ENCODE measurements at regions not wholly inside any gene's neighbourhood (a gene's known extent, or its start where the extent isn't known, plus 50 kb on each side); places are given as distances from the start of the nearest gene placed in this dataset.

DNA sequence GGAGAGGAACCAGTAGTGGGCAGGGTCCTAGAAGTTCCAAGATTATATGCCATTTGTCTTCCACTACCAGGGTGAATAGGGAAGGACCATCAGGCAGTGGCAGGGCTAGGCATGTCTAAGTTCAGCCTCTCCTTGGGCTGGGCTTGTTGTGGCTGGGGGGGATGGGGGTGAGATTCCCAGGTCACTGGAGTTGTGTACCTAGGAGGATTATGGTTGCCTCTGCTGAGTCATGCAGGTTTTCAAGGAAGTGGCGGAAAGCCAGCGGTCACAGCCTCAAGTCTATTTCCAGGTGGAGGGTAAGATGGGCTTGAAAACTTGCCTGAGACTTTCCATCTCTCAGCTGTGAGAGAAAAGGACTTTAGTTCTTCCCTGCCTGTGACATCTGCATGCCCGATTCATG is 1407.1 kb downstream of the SI start:
- TF ChIP-seq, protein P1, sequence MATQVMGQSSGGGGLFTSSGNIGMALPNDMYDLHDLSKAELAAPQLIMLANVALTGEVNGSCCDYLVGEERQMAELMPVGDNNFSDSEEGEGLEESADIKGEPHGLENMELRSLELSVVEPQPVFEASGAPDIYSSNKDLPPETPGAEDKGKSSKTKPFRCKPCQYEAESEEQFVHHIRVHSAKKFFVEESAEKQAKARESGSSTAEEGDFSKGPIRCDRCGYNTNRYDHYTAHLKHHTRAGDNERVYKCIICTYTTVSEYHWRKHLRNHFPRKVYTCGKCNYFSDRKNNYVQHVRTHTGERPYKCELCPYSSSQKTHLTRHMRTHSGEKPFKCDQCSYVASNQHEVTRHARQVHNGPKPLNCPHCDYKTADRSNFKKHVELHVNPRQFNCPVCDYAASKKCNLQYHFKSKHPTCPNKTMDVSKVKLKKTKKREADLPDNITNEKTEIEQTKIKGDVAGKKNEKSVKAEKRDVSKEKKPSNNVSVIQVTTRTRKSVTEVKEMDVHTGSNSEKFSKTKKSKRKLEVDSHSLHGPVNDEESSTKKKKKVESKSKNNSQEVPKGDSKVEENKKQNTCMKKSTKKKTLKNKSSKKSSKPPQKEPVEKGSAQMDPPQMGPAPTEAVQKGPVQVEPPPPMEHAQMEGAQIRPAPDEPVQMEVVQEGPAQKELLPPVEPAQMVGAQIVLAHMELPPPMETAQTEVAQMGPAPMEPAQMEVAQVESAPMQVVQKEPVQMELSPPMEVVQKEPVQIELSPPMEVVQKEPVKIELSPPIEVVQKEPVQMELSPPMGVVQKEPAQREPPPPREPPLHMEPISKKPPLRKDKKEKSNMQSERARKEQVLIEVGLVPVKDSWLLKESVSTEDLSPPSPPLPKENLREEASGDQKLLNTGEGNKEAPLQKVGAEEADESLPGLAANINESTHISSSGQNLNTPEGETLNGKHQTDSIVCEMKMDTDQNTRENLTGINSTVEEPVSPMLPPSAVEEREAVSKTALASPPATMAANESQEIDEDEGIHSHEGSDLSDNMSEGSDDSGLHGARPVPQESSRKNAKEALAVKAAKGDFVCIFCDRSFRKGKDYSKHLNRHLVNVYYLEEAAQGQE (IDR thresholded peaks at IDR 0.05): no peak
- TF ChIP-seq, protein P2, sequence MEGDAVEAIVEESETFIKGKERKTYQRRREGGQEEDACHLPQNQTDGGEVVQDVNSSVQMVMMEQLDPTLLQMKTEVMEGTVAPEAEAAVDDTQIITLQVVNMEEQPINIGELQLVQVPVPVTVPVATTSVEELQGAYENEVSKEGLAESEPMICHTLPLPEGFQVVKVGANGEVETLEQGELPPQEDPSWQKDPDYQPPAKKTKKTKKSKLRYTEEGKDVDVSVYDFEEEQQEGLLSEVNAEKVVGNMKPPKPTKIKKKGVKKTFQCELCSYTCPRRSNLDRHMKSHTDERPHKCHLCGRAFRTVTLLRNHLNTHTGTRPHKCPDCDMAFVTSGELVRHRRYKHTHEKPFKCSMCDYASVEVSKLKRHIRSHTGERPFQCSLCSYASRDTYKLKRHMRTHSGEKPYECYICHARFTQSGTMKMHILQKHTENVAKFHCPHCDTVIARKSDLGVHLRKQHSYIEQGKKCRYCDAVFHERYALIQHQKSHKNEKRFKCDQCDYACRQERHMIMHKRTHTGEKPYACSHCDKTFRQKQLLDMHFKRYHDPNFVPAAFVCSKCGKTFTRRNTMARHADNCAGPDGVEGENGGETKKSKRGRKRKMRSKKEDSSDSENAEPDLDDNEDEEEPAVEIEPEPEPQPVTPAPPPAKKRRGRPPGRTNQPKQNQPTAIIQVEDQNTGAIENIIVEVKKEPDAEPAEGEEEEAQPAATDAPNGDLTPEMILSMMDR (IDR thresholded peaks at IDR 0.05): no peak
- TF ChIP-seq, protein P3, sequence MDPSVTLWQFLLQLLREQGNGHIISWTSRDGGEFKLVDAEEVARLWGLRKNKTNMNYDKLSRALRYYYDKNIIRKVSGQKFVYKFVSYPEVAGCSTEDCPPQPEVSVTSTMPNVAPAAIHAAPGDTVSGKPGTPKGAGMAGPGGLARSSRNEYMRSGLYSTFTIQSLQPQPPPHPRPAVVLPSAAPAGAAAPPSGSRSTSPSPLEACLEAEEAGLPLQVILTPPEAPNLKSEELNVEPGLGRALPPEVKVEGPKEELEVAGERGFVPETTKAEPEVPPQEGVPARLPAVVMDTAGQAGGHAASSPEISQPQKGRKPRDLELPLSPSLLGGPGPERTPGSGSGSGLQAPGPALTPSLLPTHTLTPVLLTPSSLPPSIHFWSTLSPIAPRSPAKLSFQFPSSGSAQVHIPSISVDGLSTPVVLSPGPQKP (IDR thresholded peaks at IDR 0.05; ENCODE audit: low read depth, low read length): no peak
- TF ChIP-seq, protein P4, sequence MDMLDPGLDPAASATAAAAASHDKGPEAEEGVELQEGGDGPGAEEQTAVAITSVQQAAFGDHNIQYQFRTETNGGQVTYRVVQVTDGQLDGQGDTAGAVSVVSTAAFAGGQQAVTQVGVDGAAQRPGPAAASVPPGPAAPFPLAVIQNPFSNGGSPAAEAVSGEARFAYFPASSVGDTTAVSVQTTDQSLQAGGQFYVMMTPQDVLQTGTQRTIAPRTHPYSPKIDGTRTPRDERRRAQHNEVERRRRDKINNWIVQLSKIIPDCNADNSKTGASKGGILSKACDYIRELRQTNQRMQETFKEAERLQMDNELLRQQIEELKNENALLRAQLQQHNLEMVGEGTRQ (IDR thresholded peaks at IDR 0.05): no peak
- TF ChIP-seq FOSB (CRISPR knock-in tag; IDR thresholded peaks at IDR 0.05) (no peak), POLR2A (IDR thresholded peaks at IDR 0.05; ENCODE audit: low read length) (no peak), SREBF2 (IDR thresholded peaks at IDR 0.05) (no peak), RAD21 (conservative IDR thresholded peaks at IDR 0.05 in 1 of 2, IDR thresholded peaks at IDR 0.05 in 1 of 2) (no peak), PHF8 (IDR thresholded peaks at IDR 0.05; ENCODE audit: borderline replicate concordance, low read depth) (no peak), RARB (CRISPR knock-in tag; IDR thresholded peaks at IDR 0.05) (no peak), ZNF302 (CRISPR knock-in tag; IDR thresholded peaks at IDR 0.05) (no peak), TP53 (CRISPR knock-in tag; IDR thresholded peaks at IDR 0.05) (no peak)

Data from A549 (cell line).